ENCODE measurements at regions not wholly inside any gene's neighbourhood (a gene's known extent, or its start where the extent isn't known, plus 50 kb on each side); places are given as distances from the start of the nearest gene placed in this dataset.
"Not testable (repeated sequence)": the region's sequence is repeated elsewhere in the genome, so short reads cannot be mapped to it uniquely, and the experiment has no call there.

DNA sequence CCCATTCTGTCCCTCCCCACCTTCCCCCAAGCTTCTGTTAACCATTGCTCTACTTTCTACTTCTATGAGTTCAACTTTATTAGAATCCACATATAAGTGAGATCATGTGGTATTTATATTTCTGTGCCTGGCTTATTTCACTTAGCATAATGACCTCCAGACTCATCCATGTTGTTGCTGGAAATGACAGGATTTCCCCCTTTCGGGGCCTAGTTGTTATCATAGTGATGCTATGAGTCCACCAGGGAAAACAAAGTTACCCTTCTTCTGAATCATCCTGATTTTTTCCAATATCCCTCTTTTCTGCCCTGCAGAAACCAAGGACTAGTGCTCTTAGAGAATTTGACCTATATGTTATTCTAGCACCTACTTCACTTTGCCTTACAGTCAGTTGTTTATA, 53.2 kb upstream of the TERB2 start:
- TF ChIP-seq, protein P1, sequence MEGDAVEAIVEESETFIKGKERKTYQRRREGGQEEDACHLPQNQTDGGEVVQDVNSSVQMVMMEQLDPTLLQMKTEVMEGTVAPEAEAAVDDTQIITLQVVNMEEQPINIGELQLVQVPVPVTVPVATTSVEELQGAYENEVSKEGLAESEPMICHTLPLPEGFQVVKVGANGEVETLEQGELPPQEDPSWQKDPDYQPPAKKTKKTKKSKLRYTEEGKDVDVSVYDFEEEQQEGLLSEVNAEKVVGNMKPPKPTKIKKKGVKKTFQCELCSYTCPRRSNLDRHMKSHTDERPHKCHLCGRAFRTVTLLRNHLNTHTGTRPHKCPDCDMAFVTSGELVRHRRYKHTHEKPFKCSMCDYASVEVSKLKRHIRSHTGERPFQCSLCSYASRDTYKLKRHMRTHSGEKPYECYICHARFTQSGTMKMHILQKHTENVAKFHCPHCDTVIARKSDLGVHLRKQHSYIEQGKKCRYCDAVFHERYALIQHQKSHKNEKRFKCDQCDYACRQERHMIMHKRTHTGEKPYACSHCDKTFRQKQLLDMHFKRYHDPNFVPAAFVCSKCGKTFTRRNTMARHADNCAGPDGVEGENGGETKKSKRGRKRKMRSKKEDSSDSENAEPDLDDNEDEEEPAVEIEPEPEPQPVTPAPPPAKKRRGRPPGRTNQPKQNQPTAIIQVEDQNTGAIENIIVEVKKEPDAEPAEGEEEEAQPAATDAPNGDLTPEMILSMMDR (IDR thresholded peaks at IDR 0.05), result not testable (repeated sequence)
- not testable (repeated sequence) for TF ChIP-seq EZH2, EZH2phosphoT487 (IDR thresholded peaks at IDR 0.05)
